IPS-20b (cell line): ENCODE measurements at regions not wholly inside any gene's neighbourhood (a gene's known extent, or its start where the extent isn't known, plus 50 kb on each side); places are given as distances from the start of the nearest gene placed in this dataset.

Experiments
- H3K27ac ChIP-seq: one replicate; pipeline ENCODE4 v1.5.1; 2013; ENCODE audit warnings: low read length
- H3K27me3 ChIP-seq: 2 replicates; pipeline ENCODE4 v1.6.1; 2013; ENCODE audit warnings: mild to moderate bottlenecking, low read length, inconsistent platforms; ENCODE audit not compliant: insufficient read depth
- H3K36me3 ChIP-seq: 2 replicates; pipeline ENCODE4 v1.6.1; 2013; ENCODE audit warnings: low read depth, mild to moderate bottlenecking, inconsistent platforms, low read length, moderate library complexity; ENCODE audit not compliant: insufficient read depth
- H3K4me1 ChIP-seq: 2 replicates; pipeline ENCODE4 v1.6.1; 2013; ENCODE audit warnings: mild to moderate bottlenecking, control low read depth, inconsistent platforms, low read length, moderate library complexity; ENCODE audit not compliant: insufficient read depth
- H3K4me3 ChIP-seq: 2 replicates; pipeline ENCODE4 v1.5.1; 2013; ENCODE audit warnings: mild to moderate bottlenecking, low read length, inconsistent platforms
- H3K9ac ChIP-seq: 2 replicates; pipeline ENCODE4 v1.6.1; 2013; ENCODE audit warnings: low read depth, mild to moderate bottlenecking, inconsistent platforms, low read length, moderate library complexity
- H3K9me3 ChIP-seq: 2 replicates; pipeline ENCODE4 v1.6.1; 2013; ENCODE audit warnings: mild to moderate bottlenecking, low read depth, low read length, inconsistent platforms; ENCODE audit not compliant: insufficient read depth

- Histone ChIP-seq H3K4me3 (no peak overlapping the region), H3K4me1 (no peaks in the 10 kb centered on the region), H3K27me3 (no peaks in the 10 kb centered on the region), H3K9ac (no peak overlapping the region), H3K36me3 (no peaks in the 10 kb centered on the region), H3K27ac (no peak overlapping the region), H3K9me3 (no peaks in the 10 kb centered on the region)
These were observed 144.6 kb downstream of the TPH2 start for GRCh38 chr12:72082986-72083820.

- no peak overlapping the region for H3K9ac ChIP-seq
- H3K4me3 ChIP-seq = no peak overlapping the region
- no peak overlapping the region for H3K27ac ChIP-seq
- no peaks in the 10 kb centered on the region for H3K27me3 ChIP-seq
- H3K9me3 ChIP-seq = no peaks in the 10 kb centered on the region
- no peaks in the 10 kb centered on the region for H3K36me3 ChIP-seq
- no peaks in the 10 kb centered on the region for H3K4me1 ChIP-seq
These were observed 145.4 kb downstream of the TPH2 start for GRCh38 chr12:72084061-72084460.

- Histone ChIP-seq H3K4me3 (no peak overlapping the region), H3K4me1 (no peaks in the 10 kb centered on the region), H3K27ac (no peak overlapping the region), H3K27me3 (no peaks in the 10 kb centered on the region), H3K9ac (no peak overlapping the region), H3K9me3 (no peaks in the 10 kb centered on the region), H3K36me3 (no peaks in the 10 kb centered on the region)
These were observed 146.2 kb downstream of the TPH2 start for GRCh38 chr12:72084880-72085279.

- no peak overlapping the region for H3K4me3 ChIP-seq
- H3K4me1 ChIP-seq = no peaks in the 10 kb centered on the region
- no peak overlapping the region for H3K27ac ChIP-seq
- no peak overlapping the region for H3K9ac ChIP-seq
- H3K36me3 ChIP-seq = no peaks in the 10 kb centered on the region
- no peaks in the 10 kb centered on the region for H3K9me3 ChIP-seq
- H3K27me3 ChIP-seq = no peaks in the 10 kb centered on the region
These were observed 151.0 kb downstream of the TPH2 start for GRCh38 chr12:72089678-72090077.

GRCh38 chr12:72093424-72093823, 154.8 kb downstream of the TPH2 start:
- H3K4me1 ChIP-seq = no peaks in the 10 kb centered on the region
- no peak overlapping the region for H3K9ac ChIP-seq
- H3K27me3 ChIP-seq = no peaks in the 10 kb centered on the region
- no peaks in the 10 kb centered on the region for H3K9me3 ChIP-seq
- H3K4me3 ChIP-seq = no peak overlapping the region
- no peaks in the 10 kb centered on the region for H3K36me3 ChIP-seq
- H3K27ac ChIP-seq = no peak overlapping the region

GRCh38 chr12:72093930-72094329, 155.3 kb downstream of the TPH2 start:
- H3K36me3 ChIP-seq = no peaks in the 10 kb centered on the region
- no peaks in the 10 kb centered on the region for H3K9me3 ChIP-seq
- no peaks in the 10 kb centered on the region for H3K4me1 ChIP-seq
- no peak overlapping the region for H3K9ac ChIP-seq
- no peak overlapping the region for H3K27ac ChIP-seq
- no peaks in the 10 kb centered on the region for H3K27me3 ChIP-seq
- H3K4me3 ChIP-seq = no peak overlapping the region

GRCh38 chr12:72094490-72094889, 155.8 kb downstream of the TPH2 start:
- Histone ChIP-seq H3K36me3 (no peaks in the 10 kb centered on the region), H3K4me3 (no peak overlapping the region), H3K9me3 (no peaks in the 10 kb centered on the region), H3K27ac (no peak overlapping the region), H3K27me3 (no peaks in the 10 kb centered on the region), H3K9ac (no peak overlapping the region), H3K4me1 (no peaks in the 10 kb centered on the region)

- Histone ChIP-seq H3K4me1 (no peaks in the 10 kb centered on the region), H3K36me3 (no peaks in the 10 kb centered on the region), H3K9me3 (no peaks in the 10 kb centered on the region), H3K27ac (no peak overlapping the region), H3K27me3 (no peaks in the 10 kb centered on the region), H3K9ac (no peak overlapping the region), H3K4me3 (no peak overlapping the region)
These were observed 156.4 kb downstream of the TPH2 start for GRCh38 chr12:72095025-72095424.

- Histone ChIP-seq H3K27me3 (no peaks in the 10 kb centered on the region), H3K9me3 (no peaks in the 10 kb centered on the region), H3K4me1 (peaks cover 8% of the 10 kb centered on the region), H3K9ac (no peak overlapping the region), H3K27ac (no peak overlapping the region), H3K4me3 (no peak overlapping the region), H3K36me3 (no peaks in the 10 kb centered on the region)
These were observed 160.0 kb downstream of the TPH2 start for GRCh38 chr12:72098622-72099021.

GRCh38 chr12:72100854-72101253, 162.2 kb downstream of the TPH2 start:
- Histone ChIP-seq H3K9me3 (no peaks in the 10 kb centered on the region), H3K27ac (no peak overlapping the region), H3K4me1 (peaks cover 8% of the 10 kb centered on the region), H3K4me3 (no peak overlapping the region), H3K9ac (no peak overlapping the region), H3K27me3 (no peaks in the 10 kb centered on the region), H3K36me3 (no peaks in the 10 kb centered on the region)

GRCh38 chr12:72102150-72102549, 163.5 kb downstream of the TPH2 start:
- H3K27ac ChIP-seq = no peak overlapping the region
- H3K9ac ChIP-seq = no peak overlapping the region
- peaks cover 8% of the 10 kb centered on the region for H3K4me1 ChIP-seq
- no peak overlapping the region for H3K4me3 ChIP-seq
- H3K36me3 ChIP-seq = no peaks in the 10 kb centered on the region
- H3K9me3 ChIP-seq = no peaks in the 10 kb centered on the region
- no peaks in the 10 kb centered on the region for H3K27me3 ChIP-seq

GRCh38 chr12:72105849-72106248, 166.3 kb upstream of the TRHDE start:
- Histone ChIP-seq H3K27me3 (no peaks in the 10 kb centered on the region), H3K4me1 (peaks cover 13% of the 10 kb centered on the region), H3K36me3 (no peaks in the 10 kb centered on the region), H3K9ac (no peak overlapping the region), H3K9me3 (no peaks in the 10 kb centered on the region), H3K27ac (no peak overlapping the region), H3K4me3 (no peak overlapping the region)
